22Rv1 (cell line): ENCODE measurements at regions not wholly inside any gene's neighbourhood (a gene's known extent, or its start where the extent isn't known, plus 50 kb on each side); places are given as distances from the start of the nearest gene placed in this dataset.

Source experiments
- ZFX ChIP-seq: fragments of 450-650 bp; IDR thresholded peaks from 2 replicates; pipeline ENCODE4 v1.6.1; 2017; ENCODE audit warnings: antibody characterized with exemption, borderline replicate concordance
- TF ChIP-seq, protein P1 (sequence below): fragments of 450-650 bp; IDR thresholded peaks from 2 replicates; pipeline ENCODE4 v1.5.1; 2017; ENCODE audit warnings: mild to moderate bottlenecking

DNA sequence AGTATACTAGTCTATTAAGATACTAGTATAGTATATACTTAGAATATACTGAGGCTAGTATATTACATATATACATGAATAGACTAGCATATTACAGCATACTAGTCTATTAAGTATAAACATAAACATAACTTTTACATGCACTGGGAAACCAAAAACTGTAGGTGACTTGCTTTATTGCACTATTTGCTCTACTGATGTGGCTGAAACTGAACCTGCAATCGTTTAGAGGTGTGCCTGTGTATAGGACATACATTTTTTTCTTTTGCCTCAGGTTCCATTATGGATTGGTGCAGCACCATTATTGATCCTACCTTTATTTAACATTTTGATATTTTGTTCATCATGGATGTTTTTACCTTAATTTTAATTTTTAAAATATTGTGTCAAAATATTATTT lies 143.2 kb upstream of the RGS6 start:
- TF ChIP-seq, protein P1, sequence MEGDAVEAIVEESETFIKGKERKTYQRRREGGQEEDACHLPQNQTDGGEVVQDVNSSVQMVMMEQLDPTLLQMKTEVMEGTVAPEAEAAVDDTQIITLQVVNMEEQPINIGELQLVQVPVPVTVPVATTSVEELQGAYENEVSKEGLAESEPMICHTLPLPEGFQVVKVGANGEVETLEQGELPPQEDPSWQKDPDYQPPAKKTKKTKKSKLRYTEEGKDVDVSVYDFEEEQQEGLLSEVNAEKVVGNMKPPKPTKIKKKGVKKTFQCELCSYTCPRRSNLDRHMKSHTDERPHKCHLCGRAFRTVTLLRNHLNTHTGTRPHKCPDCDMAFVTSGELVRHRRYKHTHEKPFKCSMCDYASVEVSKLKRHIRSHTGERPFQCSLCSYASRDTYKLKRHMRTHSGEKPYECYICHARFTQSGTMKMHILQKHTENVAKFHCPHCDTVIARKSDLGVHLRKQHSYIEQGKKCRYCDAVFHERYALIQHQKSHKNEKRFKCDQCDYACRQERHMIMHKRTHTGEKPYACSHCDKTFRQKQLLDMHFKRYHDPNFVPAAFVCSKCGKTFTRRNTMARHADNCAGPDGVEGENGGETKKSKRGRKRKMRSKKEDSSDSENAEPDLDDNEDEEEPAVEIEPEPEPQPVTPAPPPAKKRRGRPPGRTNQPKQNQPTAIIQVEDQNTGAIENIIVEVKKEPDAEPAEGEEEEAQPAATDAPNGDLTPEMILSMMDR, result no peak
- TF ChIP-seq ZFX, result no peak
